ENCODE measurements at regions not wholly inside any gene's neighbourhood (a gene's known extent, or its start where the extent isn't known, plus 50 kb on each side); places are given as distances from the start of the nearest gene placed in this dataset.

GRCh38 chr2:19748711-19749506, 152.9 kb downstream of the TTC32 start:
- TF ChIP-seq CTCF (IDR thresholded peaks at IDR 0.05) (no peak), POLR2A (IDR thresholded peaks at IDR 0.05) (no peak)
